GM12878 (cell line): ENCODE measurements at regions not wholly inside any gene's neighbourhood (a gene's known extent, or its start where the extent isn't known, plus 50 kb on each side); places are given as distances from the start of the nearest gene placed in this dataset.

Experiments
- ATF7 ChIP-seq: fragments of 450-650 bp; IDR thresholded peaks from 2 replicates; pipeline ENCODE4 v1.6.1; 2016; ENCODE audit warnings: low read depth, mild to moderate bottlenecking
- CREB1 ChIP-seq: IDR thresholded peaks from 2 replicates; pipeline ENCODE4 v1.6.1; 2012; ENCODE audit warnings: low read depth, mild to moderate bottlenecking, inconsistent platforms
- CTCF ChIP-seq, 3 experiments: IDR thresholded peaks in 2 of 3; conservative IDR thresholded peaks in 1 of 3; 2 replicates each; pipeline ENCODE4 v1.5.1; 2011; ENCODE audit warnings: low read depth in 3 of 3, low read length in 3 of 3, mild to moderate bottlenecking in 3 of 3, control low read depth in 2 of 3, moderate library complexity in 2 of 3, inconsistent platforms in 1 of 3, mixed read lengths in 1 of 3; ENCODE audit not compliant: control insufficient read depth in 2 of 3, insufficient read depth in 1 of 3; ENCODE audit errors: extremely low read depth in 1 of 3
- EZH2 ChIP-seq: IDR thresholded peaks from 2 replicates; pipeline ENCODE4 v1.6.1; 2012; ENCODE audit warnings: low read depth, mild to moderate bottlenecking, control low read depth, inconsistent platforms, low read length, borderline replicate concordance; ENCODE audit not compliant: control insufficient read depth
- NFYA ChIP-seq: IDR thresholded peaks from 2 replicates; pipeline ENCODE4 v1.6.1; 2011; ENCODE audit warnings: low read depth, mild to moderate bottlenecking, low read length, improper control_type of control experiment, borderline replicate concordance
- RAD21 ChIP-seq: IDR thresholded peaks from 2 replicates; pipeline ENCODE4 v1.6.1; 2011; ENCODE audit warnings: mild to moderate bottlenecking, low read depth, low read length, moderate library complexity; ENCODE audit not compliant: insufficient read depth

DNA sequence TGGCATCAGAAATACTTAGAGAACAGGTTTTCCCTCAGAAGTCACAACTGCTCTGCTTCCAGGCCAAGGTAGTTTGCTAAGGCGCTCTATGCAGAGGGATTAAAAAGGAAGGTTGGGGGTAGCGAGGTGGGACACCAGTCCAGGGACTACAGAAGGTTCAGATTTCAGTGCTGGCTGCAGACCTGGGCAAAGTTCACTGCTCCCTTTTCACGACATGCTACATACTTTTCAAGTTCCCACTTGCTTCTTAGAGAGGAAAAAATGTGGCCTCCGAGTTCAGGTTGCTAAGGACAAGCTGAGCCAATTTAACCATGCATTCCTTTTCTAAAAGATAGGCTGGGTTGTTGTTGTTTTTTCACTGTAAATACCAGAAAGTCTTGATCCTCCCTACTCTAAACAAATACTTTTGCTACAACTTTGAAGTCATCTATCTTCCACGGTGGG lies 158.6 kb upstream of the NR2F2 start:
- TF ChIP-seq ATF7 (no peak), RAD21 (no peak), NFYA (no peak), CTCF (IDR thresholded peaks at IDR 0.05 in 2 of 3, conservative IDR thresholded peaks at IDR 0.05 in 1 of 3; ENCODE audit: control insufficient read depth in 2 of 3, extremely low read depth in 1 of 3, insufficient read depth in 1 of 3, low read depth in 3 of 3, low read length in 3 of 3) (no peak), EZH2 (no peak), CREB1 (no peak)
